Panc1 (cell line): ENCODE measurements at regions not wholly inside any gene's neighbourhood (a gene's known extent, or its start where the extent isn't known, plus 50 kb on each side); places are given as distances from the start of the nearest gene placed in this dataset.

Experiments used
- TCF7L2 ChIP-seq: IDR thresholded peaks from 2 replicates; pipeline ENCODE4 v1.6.1; 2011; ENCODE audit warnings: mild to moderate bottlenecking, low read depth, low read length, inconsistent platforms
- TF ChIP-seq, protein P1 (sequence below): fragments of 450-650 bp; IDR thresholded peaks from 2 replicates; pipeline ENCODE4 v1.5.1; 2017; ENCODE audit warnings: mild to moderate bottlenecking

DNA sequence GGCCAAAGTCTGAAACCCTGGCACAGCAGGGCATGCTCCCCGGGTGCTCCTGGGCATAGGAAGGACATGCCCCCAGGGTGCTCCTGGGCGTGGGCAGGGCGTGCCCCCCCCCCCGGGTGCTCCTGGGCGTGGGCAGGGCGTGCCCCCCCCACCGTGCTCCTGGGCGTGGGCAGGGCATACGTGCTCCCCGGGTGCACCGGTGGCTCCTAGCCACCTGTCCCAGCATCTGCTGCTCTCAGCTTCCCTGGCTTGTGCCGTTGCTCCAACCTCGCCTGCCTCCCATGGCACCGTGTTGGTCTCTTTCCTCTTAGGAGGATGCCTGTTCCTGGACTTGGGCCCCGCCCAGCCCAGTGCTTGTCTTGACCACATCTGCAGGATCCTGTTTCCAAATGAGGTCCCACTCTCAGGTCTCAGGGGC is 95.6 kb upstream of the CTDP1 start:
- TF ChIP-seq, protein P1, sequence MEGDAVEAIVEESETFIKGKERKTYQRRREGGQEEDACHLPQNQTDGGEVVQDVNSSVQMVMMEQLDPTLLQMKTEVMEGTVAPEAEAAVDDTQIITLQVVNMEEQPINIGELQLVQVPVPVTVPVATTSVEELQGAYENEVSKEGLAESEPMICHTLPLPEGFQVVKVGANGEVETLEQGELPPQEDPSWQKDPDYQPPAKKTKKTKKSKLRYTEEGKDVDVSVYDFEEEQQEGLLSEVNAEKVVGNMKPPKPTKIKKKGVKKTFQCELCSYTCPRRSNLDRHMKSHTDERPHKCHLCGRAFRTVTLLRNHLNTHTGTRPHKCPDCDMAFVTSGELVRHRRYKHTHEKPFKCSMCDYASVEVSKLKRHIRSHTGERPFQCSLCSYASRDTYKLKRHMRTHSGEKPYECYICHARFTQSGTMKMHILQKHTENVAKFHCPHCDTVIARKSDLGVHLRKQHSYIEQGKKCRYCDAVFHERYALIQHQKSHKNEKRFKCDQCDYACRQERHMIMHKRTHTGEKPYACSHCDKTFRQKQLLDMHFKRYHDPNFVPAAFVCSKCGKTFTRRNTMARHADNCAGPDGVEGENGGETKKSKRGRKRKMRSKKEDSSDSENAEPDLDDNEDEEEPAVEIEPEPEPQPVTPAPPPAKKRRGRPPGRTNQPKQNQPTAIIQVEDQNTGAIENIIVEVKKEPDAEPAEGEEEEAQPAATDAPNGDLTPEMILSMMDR = no peak
- TF ChIP-seq TCF7L2 = no peak
